Activated T-cell treated with anti-CD3 and anti-CD28 coated beads for 4 hours (primary cell): ENCODE measurements at regions not wholly inside any gene's neighbourhood (a gene's known extent, or its start where the extent isn't known, plus 50 kb on each side); places are given as distances from the start of the nearest gene placed in this dataset.
"Not testable (repeated sequence)": the region's sequence is repeated elsewhere in the genome, so short reads cannot be mapped to it uniquely, and the experiment has no call there.

Experiments used
- DNase-seq: peaks from one replicate; pipeline ENCODE4 v3.0.0-alpha.2; 2020

- DNase-seq: not testable (repeated sequence)
Measured at GRCh38 chr1:143905214-143906179, 66.3 kb downstream of the FAM72C start.

- not testable (repeated sequence) for DNase-seq
Measured at GRCh38 chr1:143904622-143904979, 67.2 kb downstream of the FAM72C start.

GRCh38 chr1:143903899-143904621 is 67.7 kb downstream of the FAM72C start:
- DNase-seq: not testable (repeated sequence)

- DNase-seq: not testable (repeated sequence)
Measured at GRCh38 chr1:143896377-143896776, 75.4 kb downstream of the FAM72C start.

GRCh38 chr1:143884932-143885574 is 86.7 kb downstream of the FAM72C start:
- peak; percentile 46 for DNase-seq

GRCh38 chr1:143884532-143884931 is 87.3 kb downstream of the FAM72C start:
- DNase-seq: peak; percentile 23

- DNase-seq: not testable (repeated sequence)
Measured at GRCh38 chr1:143879757-143880536, 91.8 kb downstream of the FAM72C start.

- DNase-seq: not testable (repeated sequence)
Measured at GRCh38 chr1:143875947-143876346, 95.8 kb downstream of the FAM72C start.

- DNase-seq: not testable (repeated sequence)
Measured at GRCh38 chr1:143874625-143875024, 97.2 kb downstream of the FAM72C start.

- not testable (repeated sequence) for DNase-seq
Measured at GRCh38 chr1:143873650-143874049, 98.1 kb downstream of the FAM72C start.

GRCh38 chr1:143870388-143870787 is 101.4 kb downstream of the FAM72C start:
- DNase-seq: not testable (repeated sequence)

- DNase-seq: not testable (repeated sequence)
Measured at GRCh38 chr1:143867590-143868220, 104.1 kb downstream of the FAM72C start.

GRCh38 chr1:143863901-143864520 is 107.8 kb downstream of the FAM72C start:
- not testable (repeated sequence) for DNase-seq

- DNase-seq: not testable (repeated sequence)
Measured at GRCh38 chr1:143862722-143863121, 109.1 kb downstream of the FAM72C start.

- not testable (repeated sequence) for DNase-seq
Measured at GRCh38 chr1:143861306-143861705, 110.5 kb downstream of the FAM72C start.

- DNase-seq: not testable (repeated sequence)
Measured at GRCh38 chr1:143855867-143856266, 115.9 kb downstream of the FAM72C start.

GRCh38 chr1:143854069-143854468 is 117.7 kb downstream of the FAM72C start:
- not testable (repeated sequence) for DNase-seq

- not testable (repeated sequence) for DNase-seq
Measured at GRCh38 chr1:143850637-143851036, 121.1 kb downstream of the FAM72C start.

- not testable (repeated sequence) for DNase-seq
Measured at GRCh38 chr1:143848859-143849258, 122.9 kb downstream of the FAM72C start.

GRCh38 chr1:143845193-143845592 is 126.6 kb downstream of the FAM72C start:
- DNase-seq: not testable (repeated sequence)

GRCh38 chr1:143842058-143842457 is 129.7 kb downstream of the FAM72C start:
- not testable (repeated sequence) for DNase-seq
